IMR-90 (cell line): ENCODE measurements at regions not wholly inside any gene's neighbourhood (a gene's known extent, or its start where the extent isn't known, plus 50 kb on each side); places are given as distances from the start of the nearest gene placed in this dataset.

ENCODE experiments used
- ATAC-seq: fragments of 200-7000 bp; cut with Tn5 transposase; 2 replicates; pipeline ENCODE4 v1.9.1; 2020; ENCODE audit warnings: low read depth, mild to moderate bottlenecking, moderate library complexity
- BruUV-seq: library from RNA; stranded (reverse); fragments of 400-500 nt; replicated peaks from 2 replicates; lab custom pipeline; 2021; lab: Mats Ljungman, UMichigan
- CTCF ChIA-PET: fragments of 300-600 bp; formaldehyde crosslinking; extraction: SDS; loops from one replicate; lab custom pipeline; 2021; ENCODE audit warnings: antibody characterized with exemption; lab: Yijun Ruan, JAX
- POLR2A ChIA-PET: fragments of 300-600 bp; sonication (Branson Sonifier 250); formaldehyde crosslinking; loops from one replicate; lab custom pipeline; 2022; ENCODE audit warnings: antibody characterized with exemption; ENCODE audit not compliant: unreplicated experiment; lab: Charles Lee
- DNase-seq: peaks from one replicate; pipeline ENCODE4 v3.0.0; 2013
- H2AFZ ChIP-seq: replicated peaks from 2 replicates; pipeline ENCODE3; 2013; ENCODE audit warnings: low read length, mild to moderate bottlenecking; ENCODE audit not compliant: poor library complexity
- H2AK5ac ChIP-seq: 2 replicates; pipeline ENCODE4 v1.6.1; 2013; ENCODE audit warnings: low read depth, low read length, inconsistent platforms
- H2AK9ac ChIP-seq: replicated peaks from 2 replicates; pipeline ENCODE3; 2013; ENCODE audit warnings: mild to moderate bottlenecking, low read depth, low read length, moderate library complexity; ENCODE audit not compliant: poor library complexity
- H2BK120ac ChIP-seq: 2 replicates; pipeline ENCODE4 v1.6.1; 2013; ENCODE audit warnings: low read depth, low read length, inconsistent platforms
- H2BK15ac ChIP-seq: 3 replicates; pipeline ENCODE4 v1.6.1; 2013; ENCODE audit warnings: low read depth, low read length, inconsistent platforms
- H2BK20ac ChIP-seq: 2 replicates; pipeline ENCODE4 v1.6.1; 2013; ENCODE audit warnings: low read depth, mild to moderate bottlenecking, inconsistent platforms, low read length, moderate library complexity
- H2BK5ac ChIP-seq: 2 replicates; pipeline ENCODE4 v1.6.1; 2013; ENCODE audit warnings: mild to moderate bottlenecking, low read depth, low read length, inconsistent platforms; ENCODE audit not compliant: poor library complexity, severe bottlenecking
- H3K14ac ChIP-seq: replicated peaks from 2 replicates; pipeline ENCODE4 v1.6.1; 2013; ENCODE audit warnings: low read depth, low read length, inconsistent platforms
- H3K18ac ChIP-seq: 2 replicates; pipeline ENCODE4 v1.6.1; 2013; ENCODE audit warnings: low read depth, low read length, control low read depth
- H3K23ac ChIP-seq: 2 replicates; pipeline ENCODE4 v1.6.1; 2013; ENCODE audit warnings: low read depth, low read length, inconsistent platforms
- H3K27ac ChIP-seq: 2 replicates; pipeline ENCODE4 v1.5.1; 2013; ENCODE audit warnings: mild to moderate bottlenecking, control low read depth, low read length; ENCODE audit not compliant: insufficient read depth
- H3K27me3 ChIP-seq: 2 replicates; pipeline ENCODE4 v1.6.1; 2013; ENCODE audit warnings: low read length; ENCODE audit not compliant: control insufficient read depth, insufficient read depth
- H3K36me3 ChIP-seq: 2 replicates; pipeline ENCODE4 v1.6.1; 2013; ENCODE audit warnings: low read length, mixed read lengths; ENCODE audit not compliant: control insufficient read depth, insufficient read depth
- H3K4ac ChIP-seq: 2 replicates; pipeline ENCODE4 v1.6.1; 2013; ENCODE audit warnings: low read depth, low read length, inconsistent platforms
- H3K4me1 ChIP-seq: 2 replicates; pipeline ENCODE4 v1.6.1; 2013; ENCODE audit warnings: low read length, mixed read lengths; ENCODE audit not compliant: control insufficient read depth, insufficient read depth
- H3K4me2 ChIP-seq: 2 replicates; pipeline ENCODE4 v1.6.1; 2013; ENCODE audit warnings: low read depth, mild to moderate bottlenecking, control low read depth, low read length, moderate library complexity
- H3K4me3 ChIP-seq: 2 replicates; pipeline ENCODE4 v1.5.1; 2013; ENCODE audit warnings: low read depth, mild to moderate bottlenecking, control low read depth, low read length, moderate library complexity; ENCODE audit not compliant: insufficient read depth
- H3K56ac ChIP-seq: 2 replicates; pipeline ENCODE4 v1.6.1; 2013; ENCODE audit warnings: low read length, inconsistent platforms; ENCODE audit not compliant: insufficient read depth; ENCODE audit errors: extremely low read depth
- H3K79me1 ChIP-seq, 2 experiments: 2 replicates each; pipeline ENCODE4 v1.6.1; 2013; ENCODE audit warnings: low read length in 2 of 2, inconsistent platforms in 1 of 2, low read depth in 1 of 2
- H3K9ac ChIP-seq: 2 replicates; pipeline ENCODE4 v1.6.1; 2013; ENCODE audit warnings: low read depth, low read length, control low read depth
- H3K9me1 ChIP-seq: 2 replicates; pipeline ENCODE4 v1.6.1; 2013; ENCODE audit warnings: low read length, inconsistent platforms; ENCODE audit not compliant: insufficient read depth
- H3K9me3 ChIP-seq: 2 replicates; pipeline ENCODE4 v1.6.1; 2013; ENCODE audit warnings: low read length; ENCODE audit not compliant: control insufficient read depth, insufficient read depth
- H4K20me1 ChIP-seq: 2 replicates; pipeline ENCODE4 v1.6.1; 2013; ENCODE audit warnings: low read length, inconsistent platforms; ENCODE audit not compliant: insufficient read depth
- H4K5ac ChIP-seq: 2 replicates; pipeline ENCODE4 v1.6.1; 2013; ENCODE audit warnings: mild to moderate bottlenecking, low read depth, low read length, control low read depth
- H4K8ac ChIP-seq, 2 experiments: 2 replicates each; pipeline ENCODE4 v1.6.1; 2013; ENCODE audit warnings: low read depth in 2 of 2, low read length in 2 of 2, control low read depth in 1 of 2, inconsistent platforms in 1 of 2
- H4K91ac ChIP-seq: 2 replicates; pipeline ENCODE4 v1.6.1; 2013; ENCODE audit warnings: low read depth, low read length, inconsistent platforms; ENCODE audit not compliant: insufficient read depth
- BHLHE40 ChIP-seq: fragments of 150-350 bp; IDR thresholded peaks from 2 replicates; pipeline ENCODE4 v1.6.1; 2016; ENCODE audit warnings: mild to moderate bottlenecking, low read depth, low read length
- MAZ ChIP-seq: IDR thresholded peaks from 2 replicates; pipeline ENCODE4 v1.6.1; 2012; ENCODE audit warnings: low read depth, mild to moderate bottlenecking, low read length, improper control_type of control experiment, moderate library complexity, borderline replicate concordance
- MXI1 ChIP-seq: IDR thresholded peaks from 2 replicates; pipeline ENCODE4 v1.6.1; 2012; ENCODE audit warnings: low read depth, mild to moderate bottlenecking, low read length, moderate library complexity, borderline replicate concordance
- NFE2L2 ChIP-seq: fragments of 150-350 bp; IDR thresholded peaks from 2 replicates; pipeline ENCODE4 v1.6.1; 2016; ENCODE audit warnings: low read depth, mild to moderate bottlenecking, low read length
- POLR2A ChIP-seq: IDR thresholded peaks from 2 replicates; pipeline ENCODE4 v1.6.1; 2012; ENCODE audit warnings: mild to moderate bottlenecking, low read depth, low read length
- RFX5 ChIP-seq: IDR thresholded peaks from 2 replicates; pipeline ENCODE4 v1.8.0; 2012; ENCODE audit warnings: low read depth, mild to moderate bottlenecking, low read length, moderate library complexity
- SMC3 ChIP-seq: fragments of 150-350 bp; IDR thresholded peaks from 2 replicates; pipeline ENCODE4 v1.6.1; 2016; ENCODE audit warnings: low read depth, mild to moderate bottlenecking, antibody characterized with exemption, low read length, moderate library complexity
- whole genome bisulfite sequencing, 2 experiments: methylation state at CpG; one replicate each; pipeline versions ENCODE4 v1.1.5 to v1.1.7; 2013; ENCODE audit warnings: missing lambda C conversion rate in 2 of 2; ENCODE audit not compliant: insufficient read length in 1 of 2; ENCODE audit errors: extremely low coverage in 2 of 2; 5-methylcytosine and 5-hydroxymethylcytosine counted together
- dilution Hi-C: fragments of 300-500 bp; cut with HindIII; formaldehyde crosslinking; loops from one replicate; pipeline ENCODE4 v1.14.3; 2018; ENCODE audit warnings: low sequenced_read_pairs; ENCODE audit not compliant: unreplicated experiment
- in situ Hi-C: fragments of 300-500 bp; cut with MboI; formaldehyde crosslinking; loops from 3 replicates; pipeline ENCODE4 v1.14.3; 2019; ENCODE audit warnings: low sequenced_read_pairs, inconsistent platforms, mixed read lengths
- intact Hi-C: fragments of 100-400 bp; cut with micrococcal nuclease; formaldehyde crosslinking; loops from 2 replicates; pipeline ENCODE4 v1.10.0; 2022
- TF ChIP-seq, protein P1 (sequence below): conservative IDR thresholded peaks from 2 replicates; pipeline ENCODE4 v1.5.1; 2012; ENCODE audit warnings: mild to moderate bottlenecking, low read depth, low read length, improper control_type of control experiment
- TF ChIP-seq, protein P2 (sequence below): fragments of 150-350 bp; IDR thresholded peaks from 2 replicates; pipeline ENCODE4 v1.6.1; 2017; ENCODE audit warnings: mild to moderate bottlenecking, antibody characterized with exemption, low read length, low read depth
- TF ChIP-seq, protein P3 (sequence below): fragments of 150-350 bp; IDR thresholded peaks from 2 replicates; pipeline ENCODE4 v1.6.1; 2016; ENCODE audit warnings: low read depth, mild to moderate bottlenecking, low read length, moderate library complexity, borderline replicate concordance

DNA sequence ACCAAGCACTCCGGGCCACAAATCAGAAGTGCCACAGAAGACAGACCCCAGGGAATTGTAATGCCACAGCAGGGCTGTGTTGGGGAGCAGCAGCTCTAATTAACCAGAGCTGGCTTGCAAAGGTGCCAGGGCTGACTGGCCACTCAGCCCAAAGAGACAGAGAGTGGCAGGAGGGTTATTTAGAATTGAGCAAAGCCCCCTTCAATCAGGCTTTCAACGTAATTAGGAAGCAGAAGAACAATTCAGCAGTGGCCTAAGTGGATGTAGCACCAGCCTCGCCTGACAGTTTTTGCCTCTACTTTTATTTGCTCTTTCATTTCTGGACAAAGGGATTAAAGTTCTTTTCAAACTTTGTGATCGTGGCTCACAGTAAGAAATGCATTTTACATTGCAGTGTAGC is 278.3 kb upstream of the IRX3 start:
- dilution Hi-C loops, result no loop called here
- Histone ChIP-seq H3K4me1 (no peaks in the 10 kb centered on the region), H3K14ac (no peak overlapping the region), H2BK5ac (no peak overlapping the region), H3K9ac (no peak overlapping the region), H3K9me3 (0 out of 2 replicates have a peak, but pooled peaks cover 1% of the 10 kb centered on the region), H4K20me1 (no peaks in the 10 kb centered on the region), H3K9me1 (no peaks in the 10 kb centered on the region), H3K23ac (no peak overlapping the region), H2BK120ac (no peak overlapping the region), H3K4me2 (no peak overlapping the region), H2AK5ac (no peak overlapping the region), H4K8ac (no peak overlapping the region), H3K27ac (no peak overlapping the region), H3K79me1 (no peaks in the 10 kb centered on the region), H2AK9ac (no peak overlapping the region), H3K56ac (no peak overlapping the region), H2BK20ac (no peak overlapping the region), H2BK15ac (no peak overlapping the region), H4K5ac (no peak overlapping the region), H3K4ac (no peak overlapping the region), H2AFZ (no peak overlapping the region), H4K91ac (no peak overlapping the region), H3K18ac (no peak overlapping the region), H3K4me3 (no peak overlapping the region), H3K27me3 (no peaks in the 10 kb centered on the region), H3K36me3 (no peaks in the 10 kb centered on the region)
- no TSS peak for BruUV-seq
- TF ChIP-seq BHLHE40 (no peak), SMC3 (no peak), MAZ (no peak), RFX5 (no peak), POLR2A (no peak), MXI1 (no peak), NFE2L2 (no peak)
- TF ChIP-seq, protein P1, sequence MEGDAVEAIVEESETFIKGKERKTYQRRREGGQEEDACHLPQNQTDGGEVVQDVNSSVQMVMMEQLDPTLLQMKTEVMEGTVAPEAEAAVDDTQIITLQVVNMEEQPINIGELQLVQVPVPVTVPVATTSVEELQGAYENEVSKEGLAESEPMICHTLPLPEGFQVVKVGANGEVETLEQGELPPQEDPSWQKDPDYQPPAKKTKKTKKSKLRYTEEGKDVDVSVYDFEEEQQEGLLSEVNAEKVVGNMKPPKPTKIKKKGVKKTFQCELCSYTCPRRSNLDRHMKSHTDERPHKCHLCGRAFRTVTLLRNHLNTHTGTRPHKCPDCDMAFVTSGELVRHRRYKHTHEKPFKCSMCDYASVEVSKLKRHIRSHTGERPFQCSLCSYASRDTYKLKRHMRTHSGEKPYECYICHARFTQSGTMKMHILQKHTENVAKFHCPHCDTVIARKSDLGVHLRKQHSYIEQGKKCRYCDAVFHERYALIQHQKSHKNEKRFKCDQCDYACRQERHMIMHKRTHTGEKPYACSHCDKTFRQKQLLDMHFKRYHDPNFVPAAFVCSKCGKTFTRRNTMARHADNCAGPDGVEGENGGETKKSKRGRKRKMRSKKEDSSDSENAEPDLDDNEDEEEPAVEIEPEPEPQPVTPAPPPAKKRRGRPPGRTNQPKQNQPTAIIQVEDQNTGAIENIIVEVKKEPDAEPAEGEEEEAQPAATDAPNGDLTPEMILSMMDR, result no peak
- TF ChIP-seq, protein P2, sequence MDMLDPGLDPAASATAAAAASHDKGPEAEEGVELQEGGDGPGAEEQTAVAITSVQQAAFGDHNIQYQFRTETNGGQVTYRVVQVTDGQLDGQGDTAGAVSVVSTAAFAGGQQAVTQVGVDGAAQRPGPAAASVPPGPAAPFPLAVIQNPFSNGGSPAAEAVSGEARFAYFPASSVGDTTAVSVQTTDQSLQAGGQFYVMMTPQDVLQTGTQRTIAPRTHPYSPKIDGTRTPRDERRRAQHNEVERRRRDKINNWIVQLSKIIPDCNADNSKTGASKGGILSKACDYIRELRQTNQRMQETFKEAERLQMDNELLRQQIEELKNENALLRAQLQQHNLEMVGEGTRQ, result no peak
- TF ChIP-seq, protein P3, sequence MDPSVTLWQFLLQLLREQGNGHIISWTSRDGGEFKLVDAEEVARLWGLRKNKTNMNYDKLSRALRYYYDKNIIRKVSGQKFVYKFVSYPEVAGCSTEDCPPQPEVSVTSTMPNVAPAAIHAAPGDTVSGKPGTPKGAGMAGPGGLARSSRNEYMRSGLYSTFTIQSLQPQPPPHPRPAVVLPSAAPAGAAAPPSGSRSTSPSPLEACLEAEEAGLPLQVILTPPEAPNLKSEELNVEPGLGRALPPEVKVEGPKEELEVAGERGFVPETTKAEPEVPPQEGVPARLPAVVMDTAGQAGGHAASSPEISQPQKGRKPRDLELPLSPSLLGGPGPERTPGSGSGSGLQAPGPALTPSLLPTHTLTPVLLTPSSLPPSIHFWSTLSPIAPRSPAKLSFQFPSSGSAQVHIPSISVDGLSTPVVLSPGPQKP, result no peak
- intact Hi-C loops, result no loop called here
- ChIA-PET CTCF (interaction anchor here (0.7 kb wide), 1 partner anchor 646 kb away, joined by 3 read pairs; no protein-coding TSS in a partner anchor), POLR2A (no interaction called here)
- DNase-seq, result no peak
- WGBS, 2 experiments, result no CpG with 5 or more reads among the region's 4 CpGs
- in situ Hi-C loops, result no loop called here
- ATAC-seq, result no peak
